ENCODE measurements at regions not wholly inside any gene's neighbourhood (a gene's known extent, or its start where the extent isn't known, plus 50 kb on each side); places are given as distances from the start of the nearest gene placed in this dataset.

- Histone ChIP-seq H3K4me3 (replicated peaks; ENCODE audit: insufficient read depth, low read length) (no peak overlapping the region), H3K27ac (replicated peaks) (no peak overlapping the region), H3K27me3 (ENCODE audit: insufficient read depth, poor library complexity, severe bottlenecking) (no peaks in the 10 kb centered on the region)
- TF ChIP-seq GABPA (IDR thresholded peaks at IDR 0.05; ENCODE audit: low read depth) (no peak), SPI1 (IDR thresholded peaks at IDR 0.05; ENCODE audit: borderline replicate concordance, low read depth) (no peak), REST (IDR thresholded peaks at IDR 0.05; ENCODE audit: insufficient replicate concordance, low read depth) (no peak), POLR2AphosphoS5 (IDR thresholded peaks at IDR 0.05; ENCODE audit: low read depth) (no peak), CTCF (IDR thresholded peaks at IDR 0.05; ENCODE audit: insufficient read depth, low read length) (no peak)
- no peak for DNase-seq (ENCODE audit: low read depth in 1 of 2, low spot score in 1 of 2)
These were observed 123.3 kb upstream of the TMEM161B start for GRCh38 chr5:88391991-88392390.

- no peak for DNase-seq (ENCODE audit: low read depth in 1 of 2, low spot score in 1 of 2)
These were observed 122.5 kb upstream of the TMEM161B start for GRCh38 chr5:88391116-88391515.

DNA sequence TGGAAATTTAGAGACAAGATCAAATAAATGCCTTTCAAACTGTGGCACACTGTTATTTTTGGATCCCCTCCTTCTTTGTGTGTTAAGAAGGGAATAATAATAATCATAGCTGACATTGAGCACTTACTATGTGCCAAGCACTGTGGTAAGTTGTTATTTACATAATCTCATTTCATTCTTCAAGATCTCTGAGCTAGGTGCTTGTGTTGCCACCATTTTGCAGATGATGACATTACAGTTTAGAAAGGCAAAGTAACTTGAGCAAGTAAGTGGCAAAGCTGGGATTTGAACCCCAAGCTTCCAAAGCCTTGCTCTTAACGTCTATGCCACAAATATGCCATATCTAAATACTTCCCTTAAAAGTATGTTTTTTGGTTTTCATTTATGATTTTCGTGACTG, 121.8 kb upstream of the TMEM161B start:
- TF ChIP-seq SPI1 (IDR thresholded peaks at IDR 0.05; ENCODE audit: borderline replicate concordance, low read depth) (no peak), CTCF (IDR thresholded peaks at IDR 0.05; ENCODE audit: insufficient read depth, low read length) (no peak), GABPA (IDR thresholded peaks at IDR 0.05; ENCODE audit: low read depth) (no peak), POLR2AphosphoS5 (IDR thresholded peaks at IDR 0.05; ENCODE audit: low read depth) (no peak), REST (IDR thresholded peaks at IDR 0.05; ENCODE audit: insufficient replicate concordance, low read depth) (no peak)
- DNase-seq (ENCODE audit: low read depth in 1 of 2, low spot score in 1 of 2), result no peak

More at GRCh38 chr5:88391116-88391515, 122.5 kb upstream of the TMEM161B start:
- no peak overlapping the region for H3K27ac ChIP-seq (replicated peaks)
- no peaks in the 10 kb centered on the region for H3K27me3 ChIP-seq (ENCODE audit: insufficient read depth, poor library complexity, severe bottlenecking)
- H3K4me3 ChIP-seq (replicated peaks; ENCODE audit: insufficient read depth, low read length), result no peak overlapping the region
- TF ChIP-seq GABPA (IDR thresholded peaks at IDR 0.05; ENCODE audit: low read depth), result no peak

GRCh38 chr5:88390096-88390441, 121.4 kb upstream of the TMEM161B start:
- DNase-seq (ENCODE audit: low read depth in 1 of 2, low spot score in 1 of 2), result no peak
- H3K27ac ChIP-seq (replicated peaks), result no peak overlapping the region
- H3K4me3 ChIP-seq (replicated peaks; ENCODE audit: insufficient read depth, low read length), result no peak overlapping the region
- TF ChIP-seq POLR2AphosphoS5 (IDR thresholded peaks at IDR 0.05; ENCODE audit: low read depth) (no peak), GABPA (IDR thresholded peaks at IDR 0.05; ENCODE audit: low read depth) (no peak), REST (IDR thresholded peaks at IDR 0.05; ENCODE audit: insufficient replicate concordance, low read depth) (no peak), SPI1 (IDR thresholded peaks at IDR 0.05; ENCODE audit: borderline replicate concordance, low read depth) (no peak), CTCF (IDR thresholded peaks at IDR 0.05; ENCODE audit: insufficient read depth, low read length) (no peak)
- no peaks in the 10 kb centered on the region for H3K27me3 ChIP-seq (ENCODE audit: insufficient read depth, poor library complexity, severe bottlenecking)

More for the DNA sequence above, 121.8 kb upstream of the TMEM161B start:
- no peak overlapping the region for H3K27ac ChIP-seq (replicated peaks)
- no peaks in the 10 kb centered on the region for H3K27me3 ChIP-seq (ENCODE audit: insufficient read depth, poor library complexity, severe bottlenecking)
- H3K4me3 ChIP-seq (replicated peaks; ENCODE audit: insufficient read depth, low read length), result no peak overlapping the region

All from HL-60 (cell line).